Cardiac fibroblast (primary cell): ENCODE measurements at regions not wholly inside any gene's neighbourhood (a gene's known extent, or its start where the extent isn't known, plus 50 kb on each side); places are given as distances from the start of the nearest gene placed in this dataset.

Experiments
- DNase-seq, 2 donors: peaks; one replicate each; pipeline versions ENCODE4 v3.0.0 to v3.0.0-alpha.2; 2010; ENCODE audit warnings: low read depth in 2 of 2
- H3K4me3 ChIP-seq, 2 donors: replicated peaks in 1 of 2; 1 replicate in 1 of 2; 2 replicates in 1 of 2; pipeline ENCODE4 v1.5.1; 2011; ENCODE audit warnings: low read depth in 2 of 2, low read length in 2 of 2, mild to moderate bottlenecking in 2 of 2, moderate library complexity in 1 of 2
- CTCF ChIP-seq: IDR thresholded peaks from one replicate; pipeline ENCODE4 v1.5.1; 2011; ENCODE audit warnings: low read depth, mild to moderate bottlenecking, low read length, inconsistent platforms

- DNase-seq: no peak
- no peak overlapping the region for H3K4me3 ChIP-seq
- TF ChIP-seq CTCF: no peak
These were observed 184.3 kb upstream of the PPP2R3A start for GRCh38 chr3:135781026-135781815.

- no peak overlapping the region for H3K4me3 ChIP-seq
- TF ChIP-seq CTCF: no peak
- no peak for DNase-seq
These were observed 181.0 kb upstream of the PPP2R3A start for GRCh38 chr3:135784557-135784956.

- no peak overlapping the region for H3K4me3 ChIP-seq
- no peak for DNase-seq
- no peak for TF ChIP-seq CTCF
These were observed 177.4 kb upstream of the PPP2R3A start for GRCh38 chr3:135788146-135788545.

GRCh38 chr3:135788978-135789377, 176.6 kb upstream of the PPP2R3A start:
- TF ChIP-seq CTCF: no peak
- DNase-seq: no peak
- H3K4me3 ChIP-seq: no peak overlapping the region

GRCh38 chr3:135792174-135792573, 173.4 kb upstream of the PPP2R3A start:
- H3K4me3 ChIP-seq: no peak overlapping the region
- TF ChIP-seq CTCF: no peak
- no peak for DNase-seq

GRCh38 chr3:135792858-135793475, 172.6 kb upstream of the PPP2R3A start:
- H3K4me3 ChIP-seq: no peak overlapping the region
- no peak for TF ChIP-seq CTCF
- no peak for DNase-seq
